A549 (cell line): ENCODE measurements at regions not wholly inside any gene's neighbourhood (a gene's known extent, or its start where the extent isn't known, plus 50 kb on each side); places are given as distances from the start of the nearest gene placed in this dataset.

Experiments used
- ATAC-seq, 2 experiments: fragments of 200-7000 bp in 1 of 2; fragments of >200 bp in 1 of 2; cut with Nextera tagmentation in 1 of 2; cut with Tn5 transposase in 1 of 2; 3 replicates each; pipeline versions ENCODE4 v1.8.0 to v1.9.1; 2018 to 2020; ENCODE audit warnings: mild to moderate bottlenecking in 1 of 2, moderate library complexity in 1 of 2
- CTCF ChIA-PET: fragments of 300-600 bp; sonication (Branson Sonifier 250); formaldehyde crosslinking; extraction: SDS; loops from one replicate; lab custom pipeline; 2021; ENCODE audit warnings: antibody characterized with exemption, inconsistent platforms; lab: Yijun Ruan, JAX
- POLR2A ChIA-PET: fragments of 350-600 bp; formaldehyde crosslinking; extraction: SDS; loops from one replicate; lab custom pipeline; 2021; ENCODE audit warnings: antibody characterized with exemption, inconsistent platforms; lab: Yijun Ruan, JAX
- DNase-seq, 2 experiments: peaks; one replicate each; pipeline versions ENCODE4 v3.0.0 to v3.0.0-alpha.2; 2011 to 2016; ENCODE audit warnings: low read depth in 1 of 2, low spot score in 1 of 2
- FAIRE-seq: peaks from 2 replicates; lab custom pipeline; 2011; peaks lifted over from hg19 to GRCh38; lab: Jason Lieb, UNC
- H3K27ac ChIP-seq, 2 experiments: fragments of >200 bp; sonication (Bioruptor Twin); formaldehyde crosslinking; 3 replicates each; pipeline ENCODE4 v1.5.1; 2016 to 2017
- H3K4me1 ChIP-seq: fragments of >200 bp; sonication (Bioruptor Twin); formaldehyde crosslinking; 3 replicates; pipeline ENCODE4 v1.6.1; 2016
- H3K4me2 ChIP-seq: fragments of >200 bp; sonication (Bioruptor Twin); formaldehyde crosslinking; 3 replicates; pipeline ENCODE4 v1.6.1; 2016
- H3K4me3 ChIP-seq: fragments of >200 bp; sonication (Bioruptor Twin); formaldehyde crosslinking; 3 replicates; pipeline ENCODE4 v1.5.1; 2016
- H3K9me3 ChIP-seq: fragments of >200 bp; sonication (Bioruptor Twin); formaldehyde crosslinking; 3 replicates; pipeline ENCODE4 v1.6.1; 2016
- BHLHE40 ChIP-seq: IDR thresholded peaks from 2 replicates; pipeline ENCODE4 v1.6.1; 2012; ENCODE audit warnings: low read depth, low read length, inconsistent platforms
- CBX8 ChIP-seq: fragments of 200-600 bp; sonication (generic); IDR thresholded peaks from 2 replicates; pipeline ENCODE4 v1.6.1; 2016
- CHD4 ChIP-seq: fragments of 200-600 bp; sonication (generic); IDR thresholded peaks from 2 replicates; pipeline ENCODE4 v1.6.1; 2016; ENCODE audit warnings: antibody characterized with exemption, mild to moderate bottlenecking, borderline replicate concordance
- ESRRA ChIP-seq: fragments of 150-350 bp; IDR thresholded peaks from 2 replicates; pipeline ENCODE4 v1.6.1; 2014; ENCODE audit warnings: mild to moderate bottlenecking, low read length, borderline replicate concordance
- FOSB ChIP-seq: fragments of 250-450 bp; sonication (Bioruptor Pico); IDR thresholded peaks from 2 replicates; pipeline ENCODE4 v1.5.0; 2020; ENCODE audit warnings: mild to moderate bottlenecking, moderate library complexity
- FOSL2 ChIP-seq, 2 experiments: fragments of 450-650 bp in 1 of 2; fragments of >200 bp in 1 of 2; sonication (Bioruptor Twin) in 1 of 2; formaldehyde crosslinking; IDR thresholded peaks; 2 replicates each; pipeline versions ENCODE4 v1.5.0 to v1.6.1; 2016 to 2020; ENCODE audit warnings: mild to moderate bottlenecking in 1 of 2, moderate library complexity in 1 of 2
- FOXS1 ChIP-seq: fragments of 250-450 bp; sonication (Bioruptor Pico); IDR thresholded peaks from 2 replicates; pipeline ENCODE4 v1.5.0; 2020; ENCODE audit warnings: mild to moderate bottlenecking, moderate library complexity
- GATA3 ChIP-seq: IDR thresholded peaks from 2 replicates; pipeline ENCODE4 v1.6.1; 2012; ENCODE audit warnings: borderline replicate concordance
- HDAC2 ChIP-seq: fragments of 200-600 bp; sonication (generic); IDR thresholded peaks from 2 replicates; pipeline ENCODE4 v1.6.1; 2016
- HES2 ChIP-seq: fragments of >200 bp; sonication (Bioruptor Twin); formaldehyde crosslinking; IDR thresholded peaks from 2 replicates; pipeline ENCODE4 v1.6.1; 2016
- HOXB13 ChIP-seq: fragments of 250-450 bp; sonication (Bioruptor Pico); IDR thresholded peaks from 2 replicates; pipeline ENCODE4 v1.5.0; 2020; ENCODE audit warnings: low read depth, mild to moderate bottlenecking, moderate library complexity
- HOXB5 ChIP-seq: fragments of 250-450 bp; sonication (Bioruptor Pico); IDR thresholded peaks from 2 replicates; pipeline ENCODE4 v1.5.0; 2020; ENCODE audit warnings: mild to moderate bottlenecking, moderate library complexity
- JUNB ChIP-seq: fragments of >200 bp; sonication (Bioruptor Twin); formaldehyde crosslinking; IDR thresholded peaks from 2 replicates; pipeline ENCODE4 v1.6.1; 2016
- KDM1A ChIP-seq: fragments of 200-600 bp; sonication (generic); IDR thresholded peaks from 2 replicates; pipeline ENCODE4 v1.6.1; 2016; ENCODE audit warnings: low read depth, mild to moderate bottlenecking
- MAZ ChIP-seq: fragments of 150-350 bp; IDR thresholded peaks from 2 replicates; pipeline ENCODE4 v1.6.1; 2014; ENCODE audit warnings: antibody characterized with exemption, low read depth, low read length, borderline replicate concordance
- MYC ChIP-seq: IDR thresholded peaks from 2 replicates; pipeline ENCODE4 v1.6.1; 2012; ENCODE audit warnings: mild to moderate bottlenecking, inconsistent platforms, low read length, improper control_type of control experiment, borderline replicate concordance
- PBX3 ChIP-seq: IDR thresholded peaks from 2 replicates; pipeline ENCODE4 v1.6.1; 2012
- PHF8 ChIP-seq: fragments of 200-600 bp; sonication (generic); IDR thresholded peaks from 2 replicates; pipeline ENCODE4 v1.6.1; 2016; ENCODE audit warnings: low read depth, mild to moderate bottlenecking, antibody characterized with exemption, moderate library complexity, borderline replicate concordance
- POLR2AphosphoS2 ChIP-seq: conservative IDR thresholded peaks from 2 replicates; pipeline ENCODE4 v1.6.1; 2012; ENCODE audit warnings: low read length, improper control_type of control experiment, inconsistent platforms
- RARB ChIP-seq: fragments of 250-450 bp; sonication (Bioruptor Pico); IDR thresholded peaks from 2 replicates; pipeline ENCODE4 v1.8.0; 2021; ENCODE audit warnings: mild to moderate bottlenecking, moderate library complexity
- RCOR1 ChIP-seq: fragments of 150-350 bp; IDR thresholded peaks from 2 replicates; pipeline ENCODE4 v1.6.1; 2014; ENCODE audit warnings: antibody characterized with exemption, low read length, low read depth
- RFX5 ChIP-seq: fragments of 450-650 bp; IDR thresholded peaks from 2 replicates; pipeline ENCODE4 v1.7.1; 2014; ENCODE audit warnings: antibody characterized with exemption, mild to moderate bottlenecking, moderate library complexity
- SMC3 ChIP-seq: fragments of >200 bp; sonication (Bioruptor Twin); formaldehyde crosslinking; IDR thresholded peaks from 3 replicates; pipeline ENCODE4 v1.6.1; 2018; ENCODE audit warnings: inconsistent platforms
- SREBF2 ChIP-seq: fragments of 450-650 bp; IDR thresholded peaks from 2 replicates; pipeline ENCODE4 v1.6.1; 2014; ENCODE audit warnings: mild to moderate bottlenecking, moderate library complexity
- TP53 ChIP-seq: fragments of 250-450 bp; sonication (Bioruptor Pico); IDR thresholded peaks from 2 replicates; pipeline ENCODE4 v1.5.0; 2021; ENCODE audit warnings: mild to moderate bottlenecking, moderate library complexity
- USF2 ChIP-seq: fragments of 450-650 bp; IDR thresholded peaks from 2 replicates; pipeline ENCODE4 v1.6.1; 2014; ENCODE audit warnings: antibody characterized with exemption
- ZFP36 ChIP-seq: fragments of 450-650 bp; IDR thresholded peaks from 2 replicates; pipeline ENCODE4 v1.6.1; 2014; ENCODE audit warnings: borderline replicate concordance; ENCODE audit not compliant: partially characterized antibody
- ZNF302 ChIP-seq: fragments of 250-450 bp; sonication (Bioruptor Pico); IDR thresholded peaks from 2 replicates; pipeline ENCODE4 v1.9.0; 2021; ENCODE audit warnings: inconsistent platforms, mild to moderate bottlenecking, moderate library complexity
- WGBS: methylation state at CpG from one replicate; pipeline ENCODE4 v1.1.6; 2017; ENCODE audit errors: missing lambda C conversion rate; 5-methylcytosine and 5-hydroxymethylcytosine counted together
- TF ChIP-seq, protein P1 (sequence below): IDR thresholded peaks from 2 replicates; pipeline ENCODE4 v1.6.1; 2012; ENCODE audit warnings: low read depth, borderline replicate concordance

DNA sequence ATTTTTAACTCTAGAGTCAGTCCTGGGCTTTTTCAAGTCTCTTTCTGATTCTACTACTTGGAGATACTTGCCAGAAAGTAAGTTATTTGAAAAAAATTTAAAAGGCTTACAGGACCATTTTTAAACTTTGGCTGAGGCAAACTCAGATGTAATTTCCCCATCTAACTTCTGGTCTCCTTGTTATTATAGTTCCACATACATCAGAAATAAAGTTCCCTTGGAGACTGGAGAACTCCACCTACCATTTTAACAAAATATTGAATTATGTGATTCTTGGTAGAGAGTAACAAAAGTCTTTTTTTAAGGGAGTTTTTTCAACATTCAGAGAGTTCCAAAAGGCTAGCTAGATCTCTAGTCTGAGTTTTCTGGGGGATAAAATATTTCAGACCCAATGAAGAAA is 56.3 kb upstream of the SNX2 start:
- no peak overlapping the region for H3K4me2 ChIP-seq
- no peaks in the 10 kb centered on the region for H3K4me1 ChIP-seq
- TF ChIP-seq RARB (CRISPR knock-in tag) (no peak), USF2 (no peak), HES2 (no peak), TP53 (CRISPR knock-in tag) (no peak), MYC (no peak), HOXB13 (CRISPR knock-in tag) (no peak), RFX5 (no peak), ZNF302 (CRISPR knock-in tag) (no peak), POLR2AphosphoS2 (no peak), ESRRA (no peak), SMC3 (no peak), FOSB (CRISPR knock-in tag) (no peak), JUNB (no peak), PBX3 (no peak), ZFP36 (no peak), SREBF2 (no peak), MAZ (no peak), KDM1A (no peak)
- TF ChIP-seq, all 56 proteins: peak for 0
- ChIA-PET POLR2A (no interaction called here), CTCF (interaction anchor here (0.6 kb wide), 1 partner anchor 506 kb away, joined by 4 read pairs; no protein-coding TSS in a partner anchor)
- Histone ChIP-seq H3K4me3 (no peak overlapping the region), H3K9me3 (no peaks in the 10 kb centered on the region), H3K27ac (no peak overlapping the region)
- no peak for ATAC-seq
- FAIRE-seq = no peak
- DNase-seq = no peak

DNA sequence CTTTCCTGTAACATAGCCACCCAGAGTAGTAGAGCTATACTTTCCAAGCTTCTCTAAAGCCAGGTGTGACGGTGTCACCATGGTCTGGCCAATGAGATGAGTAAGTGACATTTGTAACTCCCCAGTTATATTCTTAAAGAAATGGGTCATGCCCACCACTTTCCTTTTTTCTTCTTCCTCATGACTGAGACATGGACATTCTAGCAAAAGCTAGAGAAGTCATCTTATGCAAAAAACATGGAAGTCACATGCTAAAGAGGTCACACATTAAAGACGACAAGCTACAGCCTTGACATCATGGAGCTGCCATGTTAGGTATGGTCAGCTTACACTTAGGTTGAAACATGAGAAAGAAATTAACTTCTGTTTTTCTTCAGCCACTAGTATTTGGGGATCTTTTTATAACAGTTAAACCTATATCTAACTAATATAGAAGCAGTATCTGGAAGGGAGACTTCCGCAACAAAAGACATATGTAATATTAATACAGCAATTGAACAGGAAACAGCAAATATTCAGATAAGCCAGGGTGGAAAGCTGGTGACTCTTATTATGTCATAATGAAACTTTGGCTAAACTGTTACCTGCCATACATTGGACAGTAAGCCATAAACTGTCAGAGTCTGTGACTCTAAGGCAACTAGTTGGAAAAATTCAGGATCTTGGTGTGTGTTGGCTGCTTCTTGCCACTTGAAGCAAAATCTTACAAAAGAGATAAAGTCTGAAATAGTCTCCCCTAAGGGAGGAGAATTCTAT is 54.7 kb upstream of the SNX2 start:
- ATAC-seq (no peak), DNase-seq (no peak), FAIRE-seq (no peak)
- no peak overlapping the region for H3K4me3 ChIP-seq
- POLR2A ChIA-PET = no interaction called here
- CTCF ChIA-PET = no interaction called here
- no peak overlapping the region for H3K4me2 ChIP-seq
- TF ChIP-seq PHF8 (no peak), FOSB (CRISPR knock-in tag) (no peak), FOSL2 (IDR thresholded peaks at IDR 0.05) (no peak), FOSL2 (CRISPR knock-in tag; IDR thresholded peaks at IDR 0.05) (no peak), HOXB5 (no peak), RCOR1 (no peak), CHD4 (no peak), PBX3 (no peak), HOXB13 (CRISPR knock-in tag) (no peak), FOXS1 (CRISPR knock-in tag) (no peak), RFX5 (no peak), CBX8 (no peak), ZFP36 (no peak), BHLHE40 (no peak), HDAC2 (no peak), GATA3 (no peak), TP53 (CRISPR knock-in tag) (no peak)
- TF ChIP-seq, protein P1, sequence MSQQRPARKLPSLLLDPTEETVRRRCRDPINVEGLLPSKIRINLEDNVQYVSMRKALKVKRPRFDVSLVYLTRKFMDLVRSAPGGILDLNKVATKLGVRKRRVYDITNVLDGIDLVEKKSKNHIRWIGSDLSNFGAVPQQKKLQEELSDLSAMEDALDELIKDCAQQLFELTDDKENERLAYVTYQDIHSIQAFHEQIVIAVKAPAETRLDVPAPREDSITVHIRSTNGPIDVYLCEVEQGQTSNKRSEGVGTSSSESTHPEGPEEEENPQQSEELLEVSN = no peak
- H3K27ac ChIP-seq = no peak overlapping the region
- WGBS = 83% methylated on average over 3 of the region's 3 CpGs
- no peaks in the 10 kb centered on the region for H3K4me1 ChIP-seq
- H3K9me3 ChIP-seq = no peaks in the 10 kb centered on the region
